Globus pallidus (tissue), 1 donor: ENCODE measurements at regions not wholly inside any gene's neighbourhood (a gene's known extent, or its start where the extent isn't known, plus 50 kb on each side); places are given as distances from the start of the nearest gene placed in this dataset.
A peak's percentile ranks its signal among the peaks of the same experiment; 100 is the strongest.

Experiments used
- DNase-seq: peaks from one replicate; pipeline ENCODE4 v3.0.0-alpha.2; 2015; ENCODE audit warnings: low spot score

GRCh38 chr2:126793885-126794613 lies 104.6 kb upstream of the TEX51 start:
- no peak for DNase-seq

GRCh38 chr2:126795656-126796055 lies 103.0 kb upstream of the TEX51 start:
- DNase-seq: no peak

GRCh38 chr2:126796931-126797621 lies 101.6 kb upstream of the TEX51 start:
- DNase-seq: no peak

GRCh38 chr2:126797622-126798275 lies 100.9 kb upstream of the TEX51 start:
- no peak for DNase-seq

- no peak for DNase-seq
Observed at GRCh38 chr2:126798276-126799140, 100.2 kb upstream of the TEX51 start.

GRCh38 chr2:126799301-126799700 lies 99.4 kb upstream of the TEX51 start:
- DNase-seq: no peak

GRCh38 chr2:126801473-126801872 lies 97.2 kb upstream of the TEX51 start:
- DNase-seq: no peak

- DNase-seq: no peak
Observed at GRCh38 chr2:126802316-126802715, 96.4 kb upstream of the TEX51 start.

- DNase-seq: no peak
Observed at GRCh38 chr2:126802774-126803433, 95.8 kb upstream of the TEX51 start.

- DNase-seq: no peak
Observed at GRCh38 chr2:126803434-126803775, 95.3 kb upstream of the TEX51 start.

GRCh38 chr2:126804347-126804746 lies 94.3 kb upstream of the TEX51 start:
- DNase-seq: no peak

GRCh38 chr2:126808929-126809328 lies 89.8 kb upstream of the TEX51 start:
- DNase-seq: no peak

GRCh38 chr2:126809340-126809739 lies 89.3 kb upstream of the TEX51 start:
- no peak for DNase-seq

GRCh38 chr2:126810001-126810400 lies 88.7 kb upstream of the TEX51 start:
- DNase-seq: no peak

- DNase-seq: no peak
Observed at GRCh38 chr2:126811101-126811500, 87.6 kb upstream of the TEX51 start.

GRCh38 chr2:126817172-126817571 lies 81.5 kb upstream of the TEX51 start:
- no peak for DNase-seq

GRCh38 chr2:126822115-126822514 lies 76.6 kb upstream of the TEX51 start:
- DNase-seq: no peak

GRCh38 chr2:126822921-126823320 lies 75.8 kb upstream of the TEX51 start:
- no peak for DNase-seq

- no peak for DNase-seq
Observed at GRCh38 chr2:126823951-126824350, 74.7 kb upstream of the TEX51 start.

GRCh38 chr2:126824663-126825062 lies 74.0 kb upstream of the TEX51 start:
- no peak for DNase-seq

- peak; percentile 23 for DNase-seq
Observed at GRCh38 chr2:126825316-126825715, 73.4 kb upstream of the TEX51 start.

GRCh38 chr2:126826491-126826890 lies 72.2 kb upstream of the TEX51 start:
- DNase-seq: no peak
